ENCODE measurements at regions not wholly inside any gene's neighbourhood (a gene's known extent, or its start where the extent isn't known, plus 50 kb on each side); places are given as distances from the start of the nearest gene placed in this dataset.

DNA sequence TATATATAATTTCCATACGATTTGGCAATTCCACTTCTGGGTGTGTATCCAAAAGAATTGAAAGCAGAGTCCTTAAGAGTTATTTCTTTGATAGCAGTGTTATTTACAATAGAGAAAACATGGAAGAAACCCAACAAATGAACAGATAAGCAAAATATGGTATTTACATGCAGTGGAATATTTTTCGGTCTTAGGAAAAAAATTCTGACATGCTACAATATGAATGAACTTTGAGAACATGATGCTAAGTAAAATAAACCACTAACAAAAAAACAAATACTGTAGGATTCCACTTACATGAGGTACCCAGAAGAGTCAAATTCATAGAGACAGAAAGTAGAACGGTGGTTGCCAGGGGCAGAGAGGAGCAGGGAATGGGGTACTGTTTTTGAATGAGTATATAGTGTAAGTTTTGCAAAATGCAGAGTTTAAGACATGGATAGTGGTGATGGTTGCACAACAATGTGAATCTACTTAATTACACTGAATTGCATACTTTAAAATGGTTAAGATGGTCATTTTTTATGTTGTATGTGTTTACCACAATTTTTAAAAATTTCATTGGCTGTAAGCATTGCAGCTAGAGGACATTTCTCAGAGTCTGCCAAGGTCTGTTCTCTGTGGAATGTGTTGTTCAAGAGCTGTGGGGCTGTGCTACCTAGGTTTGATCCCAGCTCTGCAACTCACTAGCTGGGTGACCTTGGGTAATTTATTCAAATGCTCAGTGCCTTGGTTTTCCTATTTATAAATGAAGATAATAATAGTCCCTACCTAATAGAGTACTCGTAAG, 122.1 kb downstream of the MEX3B start (continued):
- TF ChIP-seq, protein P1, sequence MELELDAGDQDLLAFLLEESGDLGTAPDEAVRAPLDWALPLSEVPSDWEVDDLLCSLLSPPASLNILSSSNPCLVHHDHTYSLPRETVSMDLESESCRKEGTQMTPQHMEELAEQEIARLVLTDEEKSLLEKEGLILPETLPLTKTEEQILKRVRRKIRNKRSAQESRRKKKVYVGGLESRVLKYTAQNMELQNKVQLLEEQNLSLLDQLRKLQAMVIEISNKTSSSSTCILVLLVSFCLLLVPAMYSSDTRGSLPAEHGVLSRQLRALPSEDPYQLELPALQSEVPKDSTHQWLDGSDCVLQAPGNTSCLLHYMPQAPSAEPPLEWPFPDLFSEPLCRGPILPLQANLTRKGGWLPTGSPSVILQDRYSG (tag; conservative IDR thresholded peaks at IDR 0.05; ENCODE audit: low read depth): no peak
- TF ChIP-seq SMAD3 (CRISPR knock-in tag; conservative IDR thresholded peaks at IDR 0.05) (no peak), EP300 (IDR thresholded peaks at IDR 0.05; ENCODE audit: low read length) (no peak), NONO (IDR thresholded peaks at IDR 0.05; ENCODE audit: low read depth in 2 of 2, low read length in 1 of 2) (no peak)

DNA sequence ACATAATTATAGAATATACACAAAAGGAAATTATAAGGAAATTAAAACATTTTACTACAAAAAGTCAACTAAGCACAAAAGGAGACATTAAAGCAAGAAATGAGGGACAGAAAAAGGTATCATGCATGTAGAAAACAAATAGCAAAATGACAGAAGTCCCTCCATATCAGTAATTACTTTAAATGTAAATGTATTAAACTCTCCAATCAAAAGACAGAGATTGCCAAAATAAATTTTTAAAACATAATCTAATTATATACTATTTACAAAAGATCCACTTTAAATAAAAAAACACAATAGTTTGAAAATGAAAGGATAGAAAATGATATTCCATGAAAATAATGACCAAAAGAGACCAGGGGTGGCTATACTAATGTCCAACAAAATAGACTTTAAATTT, 123.7 kb downstream of the MEX3B start:
- H3K4me1 ChIP-seq (replicated peaks in 1 of 2; ENCODE audit: control insufficient read depth in 2 of 2, insufficient read depth in 2 of 2, low read length in 2 of 2): no peaks in the 10 kb centered on the region
- no peaks in the 10 kb centered on the region for H4K20me1 ChIP-seq (replicated peaks; ENCODE audit: control insufficient read depth, insufficient read depth, low read length)
- no peaks in the 10 kb centered on the region for H3K27me3 ChIP-seq (ENCODE audit: control insufficient read depth in 2 of 2, insufficient read depth in 2 of 2, low read length in 2 of 2)
- ChIA-PET POLR2A (no interaction called here), CTCF (ENCODE audit: low intra/inter-chr PET ratio) (interaction anchor here (1.2 kb wide), 1 partner anchor 125 kb away, joined by 5 read pairs; no protein-coding TSS in a partner anchor)
- H3K4me3 ChIP-seq: no peak overlapping the region
- no peaks in the 10 kb centered on the region for H3K9me1 ChIP-seq (ENCODE audit: control insufficient read depth, insufficient read depth, low read length)
- TF ChIP-seq ZSCAN29 (IDR thresholded peaks at IDR 0.05) (no peak), RBM25 (IDR thresholded peaks at IDR 0.05; ENCODE audit: low read depth, low read length, severe bottlenecking) (peak; percentile 58), XRCC5 (IDR thresholded peaks at IDR 0.05; ENCODE audit: low read depth, low read length) (no peak), ZNF316 (IDR thresholded peaks at IDR 0.05) (0 out of 2 replicates have a peak, but pooled peaks have one; percentile 20), ZNF507 (tag; conservative IDR thresholded peaks at IDR 0.05) (peak; percentile 75)
- no peak overlapping the region for H3K27ac ChIP-seq (ENCODE audit: extremely low read depth, low read depth, low read length)
- H2AFZ ChIP-seq (ENCODE audit: low read depth, low read length): no peak overlapping the region
- no peaks in the 10 kb centered on the region for H3K79me2 ChIP-seq (ENCODE audit: control insufficient read depth, insufficient read depth, low read length)
- in situ Hi-C loops (cut with MboI) (no loop called here), intact Hi-C loops (cut with micrococcal nuclease) (no loop called here)
- no peak for ATAC-seq
- BruUV-seq (replicated peaks): no TSS peak
- no peaks in the 10 kb centered on the region for H3K36me3 ChIP-seq (ENCODE audit: control insufficient read depth, insufficient read depth, low read length)
- peaks cover 9% of the 10 kb centered on the region for H3K9me3 ChIP-seq (replicated peaks; ENCODE audit: control insufficient read depth, insufficient read depth, low read depth, low read length)
- FAIRE-seq: no peak
- no peak overlapping the region for H3K9ac ChIP-seq (ENCODE audit: insufficient read depth in 1 of 2, low read depth in 2 of 2, low read length in 2 of 2)
- DNase-seq (ENCODE audit: extremely low read depth in 1 of 4, low spot score in 3 of 4): no peak
- H3K4me2 ChIP-seq (ENCODE audit: insufficient read depth, low read length): no peak overlapping the region
